Small intestine (tissue), 7 donors: ENCODE measurements at regions not wholly inside any gene's neighbourhood (a gene's known extent, or its start where the extent isn't known, plus 50 kb on each side); places are given as distances from the start of the nearest gene placed in this dataset.

Experiments
- DNase-seq, 2 donors: peaks; one replicate each; pipeline versions ENCODE4 v3.0.0 to v3.0.0-alpha.2; 2013
- FAIRE-seq: peaks from 2 replicates; lab custom pipeline; 2012; peaks lifted over from hg19 to GRCh38; lab: Jason Lieb, UNC
- H3K27ac ChIP-seq, 3 donors: one replicate each; pipeline ENCODE4 v1.5.1; 2013; ENCODE audit warnings: low read length in 2 of 3, mild to moderate bottlenecking in 2 of 3, control low read depth in 1 of 3, inconsistent platforms in 1 of 3, low read depth in 1 of 3, moderate library complexity in 1 of 3
- H3K27me3 ChIP-seq, 3 donors: one replicate each; pipeline ENCODE4 v1.6.1; 2013; ENCODE audit warnings: low read length in 3 of 3, inconsistent platforms in 1 of 3; ENCODE audit not compliant: control insufficient read depth in 3 of 3, insufficient read depth in 3 of 3
- H3K36me3 ChIP-seq, 3 donors: one replicate each; pipeline ENCODE4 v1.6.1; 2013; ENCODE audit warnings: low read length in 3 of 3, inconsistent platforms in 1 of 3, low read depth in 1 of 3, mild to moderate bottlenecking in 1 of 3, moderate library complexity in 1 of 3; ENCODE audit not compliant: control insufficient read depth in 3 of 3, insufficient read depth in 2 of 3
- H3K4me1 ChIP-seq, 3 donors: one replicate each; pipeline ENCODE4 v1.6.1; 2013; ENCODE audit warnings: low read length in 2 of 3, inconsistent platforms in 1 of 3, low read depth in 1 of 3, mild to moderate bottlenecking in 1 of 3, moderate library complexity in 1 of 3; ENCODE audit not compliant: control insufficient read depth in 3 of 3, insufficient read depth in 2 of 3
- H3K4me3 ChIP-seq, 3 donors: one replicate each; pipeline ENCODE4 v1.5.1; 2013; ENCODE audit warnings: low read length in 3 of 3, control low read depth in 1 of 3, inconsistent platforms in 1 of 3, low read depth in 1 of 3, mild to moderate bottlenecking in 1 of 3, moderate library complexity in 1 of 3
- H3K9me3 ChIP-seq, 2 donors: one replicate each; pipeline ENCODE4 v1.6.1; 2013; ENCODE audit warnings: low read depth in 1 of 2, low read length in 1 of 2; ENCODE audit not compliant: control insufficient read depth in 2 of 2, insufficient read depth in 1 of 2
- WGBS, 3 donors: extraction: QIAGEN DNeasy Blood & Tissue Kit; methylation state at CpG; one replicate each; pipeline ENCODE4 v1.1.7; 2013; 5-methylcytosine and 5-hydroxymethylcytosine counted together
- donor health status: healthy with polysubstance abuse.
- donor health status: control.
- donor health status: control.
- donor health status: Bipolar disorder and iron deficiency.
- donor health status: healthy.

GRCh38 chr6:11341303-11341702, 108.8 kb upstream of the NEDD9 start:
- Histone ChIP-seq H3K4me1 (peaks cover 0 to 10% (median 4%) of the 10 kb centered on the region in 3 donors), H3K36me3 (no peaks in the 10 kb centered on the region), H3K27me3 (no peaks in the 10 kb centered on the region), H3K9me3 (peaks cover 0 to 5% of the 10 kb centered on the region in 2 donors), H3K4me3 (no peak overlapping the region), H3K27ac (no peak overlapping the region)
- FAIRE-seq (no peak), DNase-seq (no peak)
- 78 to 96% (median 94%) methylated on average over 3 of the region's 3 CpGs for WGBS, 3 donors

- Histone ChIP-seq H3K4me3 (no peak overlapping the region), H3K4me1 (no peaks in the 10 kb centered on the region), H3K9me3 (peaks cover 0 to 5% of the 10 kb centered on the region in 2 donors), H3K27me3 (no peaks in the 10 kb centered on the region), H3K27ac (no peak overlapping the region), H3K36me3 (no peaks in the 10 kb centered on the region)
- DNase-seq (no peak), FAIRE-seq (no peak)
- WGBS, 3 donors, result 96 to 97% (median 96%) methylated on average over 1 of the region's 1 CpG
Observed at GRCh38 chr6:11339380-11339779, 106.9 kb upstream of the NEDD9 start.

- no peaks in the 10 kb centered on the region for H3K4me1 ChIP-seq
- H3K27me3 ChIP-seq, result no peaks in the 10 kb centered on the region
- 93 to 98% (median 98%) methylated on average over 5 of the region's 5 CpGs for WGBS, 3 donors
- no peak overlapping the region for H3K27ac ChIP-seq
- FAIRE-seq (no peak), DNase-seq (no peak)
- H3K36me3 ChIP-seq, result no peaks in the 10 kb centered on the region
- no peak overlapping the region for H3K4me3 ChIP-seq
- H3K9me3 ChIP-seq, result peaks cover 0 to 5% of the 10 kb centered on the region in 2 donors
Observed at GRCh38 chr6:11337306-11337705, 104.8 kb upstream of the NEDD9 start.

- H3K9me3 ChIP-seq, result no peaks in the 10 kb centered on the region
- FAIRE-seq (no peak), DNase-seq (no peak)
- 92 to 95% (median 92%) methylated on average over 5 of the region's 5 CpGs for WGBS, 3 donors
- no peak overlapping the region for H3K4me3 ChIP-seq
- no peaks in the 10 kb centered on the region for H3K36me3 ChIP-seq
- H3K4me1 ChIP-seq, result no peaks in the 10 kb centered on the region
- no peak overlapping the region for H3K27ac ChIP-seq
- no peaks in the 10 kb centered on the region for H3K27me3 ChIP-seq
Observed at GRCh38 chr6:11335826-11336225, 103.4 kb upstream of the NEDD9 start.

- Histone ChIP-seq H3K4me3 (no peak overlapping the region), H3K27ac (no peak overlapping the region), H3K4me1 (peaks cover 8 to 11% (median 11%) of the 10 kb centered on the region in 3 donors), H3K9me3 (no peaks in the 10 kb centered on the region), H3K36me3 (no peaks in the 10 kb centered on the region), H3K27me3 (no peaks in the 10 kb centered on the region)
- DNase-seq (no peak), FAIRE-seq (no peak)
- WGBS, 3 donors, result 76 to 85% (median 84%) methylated on average over 6 of the region's 6 CpGs
Observed at GRCh38 chr6:11333132-11333849, 100.8 kb upstream of the NEDD9 start.

- 94 to 96% (median 95%) methylated on average over 7 of the region's 7 CpGs for WGBS, 3 donors
- no peaks in the 10 kb centered on the region for H3K27me3 ChIP-seq
- H3K4me3 ChIP-seq, result no peak overlapping the region
- no peaks in the 10 kb centered on the region for H3K36me3 ChIP-seq
- no peak for DNase-seq
- no peaks in the 10 kb centered on the region for H3K9me3 ChIP-seq
- no peak overlapping the region for H3K27ac ChIP-seq
- FAIRE-seq, result no peak
- peaks cover 8 to 11% (median 11%) of the 10 kb centered on the region in 3 donors for H3K4me1 ChIP-seq
Observed at GRCh38 chr6:11332463-11332862, 100.0 kb upstream of the NEDD9 start.

- no peaks in the 10 kb centered on the region for H3K27me3 ChIP-seq
- DNase-seq, result no peak
- H3K4me1 ChIP-seq, result peaks cover 8 to 18% (median 11%) of the 10 kb centered on the region in 3 donors
- no peak overlapping the region for H3K27ac ChIP-seq
- no peak overlapping the region for H3K4me3 ChIP-seq
- H3K9me3 ChIP-seq, result no peaks in the 10 kb centered on the region
- no peak for FAIRE-seq
- 65 to 79% (median 75%) methylated on average over 5 of the region's 5 CpGs for WGBS, 3 donors
- H3K36me3 ChIP-seq, result no peaks in the 10 kb centered on the region
Observed at GRCh38 chr6:11331111-11331510, 98.6 kb upstream of the NEDD9 start.

GRCh38 chr6:11330413-11330760, 97.9 kb upstream of the NEDD9 start:
- H3K27me3 ChIP-seq, result no peaks in the 10 kb centered on the region
- no peak for FAIRE-seq
- WGBS, 3 donors, result 7 to 27% (median 12%) methylated on average over 3 of the region's 3 CpGs
- DNase-seq, result peak in 1 of 2 donors; percentile 64
- no peak overlapping the region for H3K4me3 ChIP-seq
- H3K36me3 ChIP-seq, result no peaks in the 10 kb centered on the region
- peaks cover 8 to 18% (median 11%) of the 10 kb centered on the region in 3 donors for H3K4me1 ChIP-seq
- peak overlapping the region in 2 of 3 donors; percentile 64 for H3K27ac ChIP-seq
- no peaks in the 10 kb centered on the region for H3K9me3 ChIP-seq
